Endothelial cell of umbilical vein (primary cell): ENCODE measurements at regions not wholly inside any gene's neighbourhood (a gene's known extent, or its start where the extent isn't known, plus 50 kb on each side); places are given as distances from the start of the nearest gene placed in this dataset.
"Not testable (repeated sequence)": the region's sequence is repeated elsewhere in the genome, so short reads cannot be mapped to it uniquely, and the experiment has no call there.

Source experiments
- BruUV-seq: library from RNA; stranded (reverse); fragments of 400-500 nt; replicated peaks from 2 replicates; lab custom pipeline; 2021; lab: Mats Ljungman, UMichigan
- CTCF ChIA-PET: fragments of 300-600, 350-600 bp; sonication (Branson Sonifier 250); formaldehyde crosslinking; loops from one replicate; lab custom pipeline; 2021; ENCODE audit warnings: antibody characterized with exemption, inconsistent platforms; lab: Charles Lee
- POLR2A ChIA-PET: fragments of 300-600, 350-600 bp; sonication (Branson Sonifier 250); formaldehyde crosslinking; loops from one replicate; lab custom pipeline; 2021; ENCODE audit warnings: antibody characterized with exemption, inconsistent platforms; lab: Charles Lee
- DNase-seq: peaks from one replicate; pipeline ENCODE4 v3.0.0-alpha.2; 2011; ENCODE audit warnings: low read depth, low spot score
- FAIRE-seq: peaks from 2 replicates; lab custom pipeline; 2011; peaks lifted over from hg19 to GRCh38; lab: Jason Lieb, UNC
- H2AFZ ChIP-seq: 2 replicates; pipeline ENCODE4 v1.6.0; 2012; ENCODE audit warnings: low read depth, low read length, control low read depth, inconsistent platforms
- H3K27ac ChIP-seq: 2 replicates; pipeline ENCODE4 v1.5.1; 2011; ENCODE audit warnings: low read depth, mild to moderate bottlenecking, control low read depth, low read length, moderate library complexity; ENCODE audit not compliant: insufficient read depth
- H3K27me3 ChIP-seq, 2 experiments: 2 replicates each; pipeline versions ENCODE4 v1.6.0 to v1.6.1; 2011; ENCODE audit warnings: low read length in 2 of 2, mixed read lengths in 1 of 2; ENCODE audit not compliant: control insufficient read depth in 2 of 2, insufficient read depth in 2 of 2
- H3K36me3 ChIP-seq, 2 experiments: 2 replicates in 1 of 2; 3 replicates in 1 of 2; pipeline ENCODE4 v1.5.1; 2011; ENCODE audit warnings: low read length in 2 of 2, mild to moderate bottlenecking in 1 of 2, moderate library complexity in 1 of 2; ENCODE audit not compliant: control insufficient read depth in 2 of 2, insufficient read depth in 2 of 2; ENCODE audit errors: extremely low read depth in 1 of 2
- H3K4me1 ChIP-seq: 3 replicates; pipeline ENCODE4 v1.5.1; 2011; ENCODE audit warnings: mild to moderate bottlenecking, low read length; ENCODE audit not compliant: control insufficient read depth, insufficient read depth; ENCODE audit errors: extremely low read depth
- H3K4me2 ChIP-seq: 2 replicates; pipeline ENCODE4 v1.6.1; 2011; ENCODE audit warnings: low read length, control low read depth, mixed read lengths; ENCODE audit not compliant: insufficient read depth
- H3K4me3 ChIP-seq, 3 experiments: fragments of 200-600 bp in 1 of 3; sonication (generic), shearing (Covaris generic) in 1 of 3; replicated peaks in 1 of 3; 2 replicates each; pipeline ENCODE4 v1.5.1; 2011 to 2016; ENCODE audit warnings: control low read depth in 3 of 3, low read length in 3 of 3, mild to moderate bottlenecking in 2 of 3, inconsistent platforms in 1 of 3, low read depth in 1 of 3, moderate library complexity in 1 of 3; ENCODE audit not compliant: insufficient read depth in 1 of 3
- H3K79me2 ChIP-seq: 2 replicates; pipeline ENCODE4 v1.6.0; 2012; ENCODE audit warnings: low read length, inconsistent platforms; ENCODE audit not compliant: control insufficient read depth, insufficient read depth
- H3K9ac ChIP-seq: replicated peaks from 2 replicates; pipeline ENCODE3; 2011; ENCODE audit warnings: low read length, control low read depth; ENCODE audit not compliant: insufficient read depth; ENCODE audit errors: extremely low read depth
- H3K9me1 ChIP-seq: replicated peaks from 3 replicates; pipeline ENCODE4 v1.6.0; 2011; ENCODE audit warnings: mild to moderate bottlenecking, low read length; ENCODE audit not compliant: control insufficient read depth, insufficient read depth; ENCODE audit errors: extremely low read depth
- H3K9me3 ChIP-seq: replicated peaks from 2 replicates; pipeline ENCODE4 v1.5.1; 2012; ENCODE audit warnings: low read length, inconsistent platforms; ENCODE audit not compliant: control insufficient read depth, insufficient read depth
- H4K20me1 ChIP-seq: replicated peaks from 2 replicates; pipeline ENCODE3; 2011; ENCODE audit warnings: mild to moderate bottlenecking, low read length; ENCODE audit not compliant: control insufficient read depth, insufficient read depth; ENCODE audit errors: extremely low read depth
- EZH2 ChIP-seq: IDR thresholded peaks from 2 replicates; pipeline ENCODE4 v1.6.1; 2012; ENCODE audit warnings: borderline replicate concordance, low read depth, mild to moderate bottlenecking, moderate library complexity, low read length, inconsistent platforms; ENCODE audit not compliant: severe bottlenecking
- GATA2 ChIP-seq: IDR thresholded peaks from 2 replicates; pipeline ENCODE4 v1.7.0; 2011; ENCODE audit warnings: low read depth, mild to moderate bottlenecking, moderate library complexity, mixed read lengths, low read length; ENCODE audit not compliant: insufficient read length, insufficient read depth
- MAX ChIP-seq: IDR thresholded peaks from 2 replicates; pipeline ENCODE4 v1.6.1; 2011; ENCODE audit not compliant: insufficient read depth, insufficient read length
- dilution Hi-C: fragments of 300-500 bp; cut with MboI; formaldehyde crosslinking; loops from one replicate; pipeline ENCODE4 v1.15.0; 2019; ENCODE audit warnings: low sequenced_read_pairs; ENCODE audit not compliant: extremely low pct_ligation_motif_present
- intact Hi-C: fragments of 100-400 bp; cut with micrococcal nuclease; formaldehyde crosslinking; loops from one replicate; pipeline ENCODE4 v1.10.0; 2022
- TF ChIP-seq, protein P1 (sequence below), 2 donors: IDR thresholded peaks; 1 replicate in 1 of 2; 2 replicates in 1 of 2; pipeline ENCODE4 v1.5.1; 2011; ENCODE audit warnings: low read length in 2 of 2, mild to moderate bottlenecking in 2 of 2, moderate library complexity in 2 of 2, control low read depth in 1 of 2, inconsistent platforms in 1 of 2, low read depth in 1 of 2; ENCODE audit not compliant: insufficient read depth in 1 of 2; ENCODE audit errors: extremely low read depth in 1 of 2

- BruUV-seq, result no TSS peak
- Histone ChIP-seq H3K79me2 (no peaks in the 10 kb centered on the region), H3K9me3 (peaks cover 16% of the 10 kb centered on the region), H3K36me3 (no peaks in the 10 kb centered on the region), H3K9ac (no peak overlapping the region), H3K4me3 (no peak overlapping the region), H2AFZ (no peak overlapping the region), H4K20me1 (no peaks in the 10 kb centered on the region), H3K4me1 (no peaks in the 10 kb centered on the region), H3K27me3 (no peaks in the 10 kb centered on the region), H3K27ac (no peak overlapping the region), H3K4me2 (no peak overlapping the region), H3K9me1 (no peaks in the 10 kb centered on the region)
- intact Hi-C loops (no loop called here), dilution Hi-C loops (no loop called here)
- DNase-seq, result no peak
- ChIA-PET CTCF (no interaction called here), POLR2A (no interaction called here)
- no peak for FAIRE-seq
- TF ChIP-seq GATA2 (no peak), MAX (no peak), EZH2 (no peak)
- TF ChIP-seq, protein P1, sequence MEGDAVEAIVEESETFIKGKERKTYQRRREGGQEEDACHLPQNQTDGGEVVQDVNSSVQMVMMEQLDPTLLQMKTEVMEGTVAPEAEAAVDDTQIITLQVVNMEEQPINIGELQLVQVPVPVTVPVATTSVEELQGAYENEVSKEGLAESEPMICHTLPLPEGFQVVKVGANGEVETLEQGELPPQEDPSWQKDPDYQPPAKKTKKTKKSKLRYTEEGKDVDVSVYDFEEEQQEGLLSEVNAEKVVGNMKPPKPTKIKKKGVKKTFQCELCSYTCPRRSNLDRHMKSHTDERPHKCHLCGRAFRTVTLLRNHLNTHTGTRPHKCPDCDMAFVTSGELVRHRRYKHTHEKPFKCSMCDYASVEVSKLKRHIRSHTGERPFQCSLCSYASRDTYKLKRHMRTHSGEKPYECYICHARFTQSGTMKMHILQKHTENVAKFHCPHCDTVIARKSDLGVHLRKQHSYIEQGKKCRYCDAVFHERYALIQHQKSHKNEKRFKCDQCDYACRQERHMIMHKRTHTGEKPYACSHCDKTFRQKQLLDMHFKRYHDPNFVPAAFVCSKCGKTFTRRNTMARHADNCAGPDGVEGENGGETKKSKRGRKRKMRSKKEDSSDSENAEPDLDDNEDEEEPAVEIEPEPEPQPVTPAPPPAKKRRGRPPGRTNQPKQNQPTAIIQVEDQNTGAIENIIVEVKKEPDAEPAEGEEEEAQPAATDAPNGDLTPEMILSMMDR (IDR thresholded peaks at IDR 0.05; ENCODE audit: extremely low read depth in 1 of 2, insufficient read depth in 1 of 2, low read depth in 1 of 2, low read length in 2 of 2), result no peak
These were observed 822.9 kb downstream of the BRD1 start for GRCh38 chr22:49004484-49005399.

DNA sequence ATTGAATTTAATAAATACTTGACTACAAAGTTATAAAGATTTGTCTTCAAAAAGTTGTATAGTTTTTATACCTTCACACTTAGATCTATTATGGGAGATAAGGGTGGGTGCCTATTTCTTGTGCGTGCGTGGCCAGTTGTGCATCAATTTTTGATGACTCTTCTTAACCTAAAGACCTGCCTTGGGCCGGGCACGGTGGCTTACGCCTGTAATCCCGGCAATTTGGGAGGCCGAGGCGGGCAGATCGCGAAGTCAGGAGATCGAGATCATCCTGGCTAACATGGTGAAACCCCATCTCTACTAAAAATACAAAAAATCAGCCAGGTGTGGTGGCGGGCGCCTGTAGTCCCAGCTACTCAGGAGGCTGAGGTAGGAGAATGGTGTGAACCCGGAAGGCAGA, 830.1 kb downstream of the BRD1 start:
- CTCF ChIA-PET, dilution Hi-C loops, FAIRE-seq, H3K36me3 ChIP-seq, intact Hi-C loops, H2AFZ ChIP-seq, H3K4me1 ChIP-seq, H3K27me3 ChIP-seq, BruUV-seq, H3K4me2 ChIP-seq, H3K27ac ChIP-seq, H3K79me2 ChIP-seq, H3K9me1 ChIP-seq, H3K4me3 ChIP-seq, H4K20me1 ChIP-seq, POLR2A ChIA-PET, H3K9ac ChIP-seq, H3K9me3 ChIP-seq, DNase-seq: not testable (repeated sequence)
